DND-41 (cell line): ENCODE measurements at regions not wholly inside any gene's neighbourhood (a gene's known extent, or its start where the extent isn't known, plus 50 kb on each side); places are given as distances from the start of the nearest gene placed in this dataset.
A peak's percentile ranks its signal among the peaks of the same experiment; 100 is the strongest.

Experiments used
- ATAC-seq: fragments of 200-7000 bp; cut with Tn5 transposase; 3 replicates; pipeline ENCODE4 v1.9.1; 2021; ENCODE audit warnings: low read depth; ENCODE audit not compliant: insufficient read depth
- DNase-seq: peaks from one replicate; pipeline ENCODE4 v3.0.0-alpha.2; 2020
- H2AFZ ChIP-seq: 2 replicates; pipeline ENCODE4 v1.6.0; 2012; ENCODE audit warnings: low read depth, low read length
- H3K27ac ChIP-seq: 2 replicates; pipeline ENCODE4 v1.5.1; 2012; ENCODE audit warnings: low read length, inconsistent platforms
- H3K27me3 ChIP-seq: fragments of 200-600 bp; sonication (generic); 2 replicates; pipeline ENCODE4 v1.6.0; 2012; ENCODE audit warnings: low read length, mild to moderate bottlenecking, inconsistent platforms; ENCODE audit not compliant: insufficient read depth, poor library complexity
- H3K36me3 ChIP-seq: 2 replicates; pipeline ENCODE4 v1.5.1; 2012; ENCODE audit warnings: low read length, inconsistent platforms; ENCODE audit not compliant: insufficient read depth
- H3K4me1 ChIP-seq: 2 replicates; pipeline ENCODE4 v1.5.1; 2012; ENCODE audit warnings: mild to moderate bottlenecking, low read length; ENCODE audit not compliant: insufficient read depth
- H3K4me2 ChIP-seq: 2 replicates; pipeline ENCODE4 v1.6.0; 2012; ENCODE audit warnings: mild to moderate bottlenecking, moderate library complexity, low read length, inconsistent platforms; ENCODE audit not compliant: insufficient read depth
- H3K4me3 ChIP-seq, 2 experiments: fragments of 200-600 bp in 1 of 2; shearing (Covaris generic) in 1 of 2; 2 replicates each; pipeline ENCODE4 v1.5.1; 2012 to 2016; ENCODE audit warnings: inconsistent platforms in 2 of 2, low read length in 2 of 2, mild to moderate bottlenecking in 2 of 2, low read depth in 1 of 2, moderate library complexity in 1 of 2
- H3K79me2 ChIP-seq: 2 replicates; pipeline ENCODE4 v1.6.0; 2012; ENCODE audit warnings: low read length, inconsistent platforms; ENCODE audit not compliant: insufficient read depth
- H3K9ac ChIP-seq: 2 replicates; pipeline ENCODE4 v1.6.0; 2012; ENCODE audit warnings: low read depth, mild to moderate bottlenecking, inconsistent platforms, low read length, moderate library complexity
- H3K9me3 ChIP-seq: 2 replicates; pipeline ENCODE4 v1.5.1; 2012; ENCODE audit warnings: low read length, moderate library complexity, mild to moderate bottlenecking, inconsistent platforms; ENCODE audit not compliant: insufficient read depth, severe bottlenecking
- H4K20me1 ChIP-seq: 2 replicates; pipeline ENCODE4 v1.6.0; 2012; ENCODE audit warnings: low read length; ENCODE audit not compliant: insufficient read depth
- CTCF ChIP-seq: IDR thresholded peaks from 2 replicates; pipeline ENCODE4 v1.5.1; 2012; ENCODE audit warnings: borderline replicate concordance, low read length, moderate library complexity, mild to moderate bottlenecking; ENCODE audit not compliant: poor library complexity, severe bottlenecking; ENCODE audit errors: extremely low read depth
- EZH2 ChIP-seq: IDR thresholded peaks from 3 replicates; pipeline ENCODE4 v1.6.1; 2012; ENCODE audit warnings: borderline replicate concordance, low read depth, mild to moderate bottlenecking, moderate library complexity, low read length, inconsistent platforms; ENCODE audit not compliant: severe bottlenecking

GRCh38 chr22:48044487-48045060 is 1282.1 kb downstream of the TBC1D22A start:
- Histone ChIP-seq H3K4me2 (peak overlapping the region; percentile 40), H3K27ac (peak overlapping the region; percentile 82), H3K4me1 (peaks cover 74% of the 10 kb centered on the region), H4K20me1 (no peaks in the 10 kb centered on the region), H3K36me3 (no peaks in the 10 kb centered on the region), H2AFZ (peak overlapping the region; percentile 21; the same call in 1 of the 2 replicates), H3K27me3 (no peaks in the 10 kb centered on the region), H3K9me3 (no peaks in the 10 kb centered on the region), H3K4me3 (peak overlapping the region in 1 of 2 experiments; percentile 13; a peak in 1 of 4 replicates), H3K79me2 (no peaks in the 10 kb centered on the region), H3K9ac (peak overlapping the region; percentile 43)
- TF ChIP-seq CTCF = peak; percentile 52
- no peak for TF ChIP-seq EZH2
- ATAC-seq (peak; percentile 46), DNase-seq (peak; percentile 77)

GRCh38 chr22:48043581-48043980 is 1281.1 kb downstream of the TBC1D22A start:
- DNase-seq (peak; percentile 28), ATAC-seq (no peak)
- H3K4me2 ChIP-seq = no peak overlapping the region; the same call in 1 of the 2 replicates
- H3K79me2 ChIP-seq = no peaks in the 10 kb centered on the region
- no peaks in the 10 kb centered on the region for H3K36me3 ChIP-seq
- H4K20me1 ChIP-seq = no peaks in the 10 kb centered on the region
- H3K27me3 ChIP-seq = no peaks in the 10 kb centered on the region
- TF ChIP-seq EZH2 = no peak
- TF ChIP-seq CTCF = no peak
- H3K4me1 ChIP-seq = peaks cover 74% of the 10 kb centered on the region
- no peak overlapping the region for H3K9ac ChIP-seq
- H3K4me3 ChIP-seq = no peak overlapping the region
- H3K9me3 ChIP-seq = no peaks in the 10 kb centered on the region
- H2AFZ ChIP-seq = no peak overlapping the region
- H3K27ac ChIP-seq = peak overlapping the region; percentile 82

- Histone ChIP-seq H3K4me1 (peaks cover 68% of the 10 kb centered on the region), H3K4me3 (no peak overlapping the region), H4K20me1 (no peaks in the 10 kb centered on the region), H3K27me3 (no peaks in the 10 kb centered on the region), H3K9me3 (no peaks in the 10 kb centered on the region), H3K79me2 (no peaks in the 10 kb centered on the region), H2AFZ (no peak overlapping the region; the same call in 1 of the 2 replicates), H3K27ac (peak overlapping the region; percentile 82), H3K36me3 (no peaks in the 10 kb centered on the region), H3K4me2 (no peak overlapping the region), H3K9ac (no peak overlapping the region)
- no peak for TF ChIP-seq CTCF
- TF ChIP-seq EZH2 = no peak
- ATAC-seq (no peak), DNase-seq (no peak)
Observed at GRCh38 chr22:48042621-48043395, 1280.4 kb downstream of the TBC1D22A start.
